DMS79 treated with DMSO at 0.1 percent for 48 hours (cell line): ENCODE measurements at regions not wholly inside any gene's neighbourhood (a gene's known extent, or its start where the extent isn't known, plus 50 kb on each side); places are given as distances from the start of the nearest gene placed in this dataset.
"Not testable (repeated sequence)": the region's sequence is repeated elsewhere in the genome, so short reads cannot be mapped to it uniquely, and the experiment has no call there.

Experiments used
- DNase-seq: peaks from one replicate; lab custom pipeline; 2025; lab: John Stamatoyannopoulos, UW

DNA sequence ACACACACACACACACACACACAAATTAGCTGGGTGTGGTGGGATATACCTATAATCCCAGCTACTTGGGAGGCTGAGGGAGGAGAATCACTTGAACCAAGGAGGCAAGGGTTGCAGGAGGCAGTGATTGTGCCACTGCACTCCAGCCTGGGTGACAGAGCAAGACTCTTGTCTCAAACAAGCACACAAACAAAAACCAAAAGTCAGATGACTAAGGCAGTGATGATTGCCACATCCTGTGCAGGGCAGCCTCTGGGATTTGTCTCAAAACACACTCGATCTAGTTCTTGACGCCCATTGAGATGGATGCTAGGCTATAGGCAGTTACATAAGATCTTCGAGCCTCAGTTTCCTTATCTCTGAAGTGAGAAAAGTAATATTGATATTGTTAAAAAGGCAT is 183.1 kb upstream of the NOTCH2NLA start:
- not testable (repeated sequence) for DNase-seq

DNA sequence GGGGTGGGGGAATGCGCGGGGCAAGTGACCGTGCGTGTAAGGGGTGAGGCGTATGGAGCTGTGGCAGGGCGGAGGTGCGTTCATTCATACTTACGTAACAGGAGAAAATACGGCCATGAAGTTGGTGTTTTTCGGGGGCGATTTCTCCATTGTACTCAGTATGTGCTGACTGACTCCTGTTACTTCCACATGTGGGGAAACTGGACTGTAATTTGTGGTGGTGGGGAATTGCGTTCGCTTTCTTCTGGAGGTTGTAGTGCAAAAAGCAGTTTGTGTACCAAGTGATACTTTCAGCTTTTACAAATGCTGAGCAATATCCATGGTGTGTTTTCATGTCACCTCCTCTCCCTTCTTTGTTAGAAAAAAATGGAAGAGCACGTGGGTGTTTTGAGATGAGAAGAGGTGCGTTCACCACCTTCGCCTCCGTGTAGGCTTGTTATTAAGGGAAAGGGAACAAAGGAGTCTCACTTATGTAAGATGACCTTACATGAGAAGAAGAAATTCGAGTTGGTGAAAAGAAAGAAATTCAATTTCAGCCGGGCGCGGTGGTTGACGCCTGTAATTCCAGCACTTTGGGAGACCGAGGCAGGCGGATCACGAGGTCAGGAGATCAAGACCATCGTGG is 181.1 kb upstream of the NOTCH2NLA start:
- DNase-seq: peak; percentile 53

DNA sequence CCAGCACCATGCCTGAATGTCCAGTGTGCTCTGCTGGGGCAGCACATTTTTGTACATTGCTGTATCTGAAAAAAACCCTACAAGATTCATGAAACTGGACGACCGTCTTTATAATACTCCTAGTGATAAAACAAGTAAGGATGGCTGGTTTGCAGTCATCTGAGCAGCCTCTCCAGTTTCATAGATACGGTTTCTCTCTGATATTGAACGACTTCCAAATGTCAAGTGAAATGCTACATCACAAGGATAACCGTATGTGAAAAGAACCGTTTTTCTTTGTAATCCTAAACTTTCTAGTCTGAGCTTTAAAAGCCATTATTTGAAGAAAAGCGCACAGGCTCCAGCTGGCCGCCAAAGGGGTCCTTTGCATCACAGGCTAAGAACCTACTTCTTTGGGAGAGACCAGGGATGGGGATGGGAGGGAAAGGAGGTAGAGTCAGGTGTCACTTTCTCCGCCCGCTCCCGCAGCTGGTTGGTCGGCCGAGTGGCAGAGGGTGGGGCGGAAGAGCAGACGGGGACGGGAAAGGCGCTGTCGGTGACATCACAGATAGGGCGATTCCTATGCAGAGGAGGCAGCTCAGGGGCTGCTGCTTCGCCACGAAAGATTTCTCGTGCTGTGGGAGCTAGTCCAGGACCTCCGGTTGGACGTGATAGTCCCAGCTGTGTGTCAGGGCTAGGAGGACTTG is 180.4 kb upstream of the NOTCH2NLA start:
- DNase-seq: peak; percentile 53

DNA sequence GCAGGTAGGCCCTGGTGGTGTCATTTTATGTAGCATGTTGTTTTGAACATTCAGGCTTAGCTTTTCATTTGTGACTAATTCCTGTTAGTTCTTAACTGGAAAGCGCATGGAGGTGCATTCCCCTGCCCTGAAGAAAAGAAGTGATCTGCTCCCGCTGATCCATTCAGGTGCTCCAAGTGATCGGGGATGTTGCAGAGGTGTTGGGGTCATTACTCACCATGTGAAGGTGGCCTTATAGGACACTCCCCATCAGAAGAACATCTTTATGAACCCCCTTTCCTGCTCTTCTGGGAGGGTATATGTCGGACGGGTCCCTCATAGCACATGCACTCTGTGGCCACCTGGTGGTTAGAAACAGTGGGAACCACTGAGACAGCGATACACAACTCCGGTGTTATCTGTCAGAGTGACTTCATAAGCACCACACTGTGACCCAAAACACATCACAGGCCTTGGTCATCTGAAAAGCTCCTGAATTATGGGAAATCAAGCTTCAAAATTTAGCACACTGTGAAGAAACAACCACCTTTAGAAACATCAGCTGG is 172.5 kb upstream of the NOTCH2NLA start:
- not testable (repeated sequence) for DNase-seq

DNA sequence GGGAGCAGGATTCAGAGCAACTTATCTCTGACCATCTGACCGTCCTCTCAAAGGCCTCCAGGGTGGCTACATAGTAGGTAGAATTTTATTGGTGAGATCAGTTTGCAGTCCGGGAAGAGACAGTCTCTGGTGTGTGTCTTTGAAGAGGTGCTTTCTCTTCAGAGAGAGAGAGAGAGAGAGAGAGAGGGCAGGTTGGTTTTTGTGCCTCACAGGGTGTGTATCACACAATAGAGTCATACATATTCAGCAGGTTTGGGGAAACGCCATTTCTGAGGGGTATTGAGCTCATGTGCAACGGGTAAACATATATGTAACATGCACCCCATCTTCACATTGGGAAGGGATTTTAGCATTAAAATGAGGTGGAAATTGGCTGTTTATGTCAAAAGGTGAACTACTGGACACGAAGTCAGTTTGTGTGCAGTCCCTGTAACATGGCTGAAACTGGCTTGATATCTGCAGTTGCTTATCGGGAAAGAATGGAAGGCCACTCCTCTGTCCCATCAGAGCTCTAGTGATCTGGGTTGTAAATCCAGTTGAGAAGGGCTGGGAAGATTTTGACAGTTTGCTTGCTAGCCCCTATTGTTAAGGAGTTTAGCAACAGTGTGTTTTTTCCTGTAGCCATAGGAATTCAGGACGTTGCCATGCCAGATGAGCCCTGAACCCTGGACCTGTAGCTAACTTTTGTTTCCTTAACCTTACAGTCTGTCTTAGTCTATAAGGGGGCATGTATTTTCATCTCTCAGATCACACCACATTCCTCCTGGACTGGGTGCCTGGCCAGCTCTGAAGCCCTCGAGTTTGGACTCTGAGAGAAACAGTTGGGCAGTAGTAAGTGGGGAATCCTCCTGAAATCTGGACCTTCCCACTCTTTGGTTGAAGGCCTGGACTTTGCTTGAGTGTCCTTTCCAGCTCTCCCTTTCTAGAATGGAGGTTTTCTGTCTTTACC is 171.6 kb upstream of the NOTCH2NLA start:
- DNase-seq: not testable (repeated sequence)

DNA sequence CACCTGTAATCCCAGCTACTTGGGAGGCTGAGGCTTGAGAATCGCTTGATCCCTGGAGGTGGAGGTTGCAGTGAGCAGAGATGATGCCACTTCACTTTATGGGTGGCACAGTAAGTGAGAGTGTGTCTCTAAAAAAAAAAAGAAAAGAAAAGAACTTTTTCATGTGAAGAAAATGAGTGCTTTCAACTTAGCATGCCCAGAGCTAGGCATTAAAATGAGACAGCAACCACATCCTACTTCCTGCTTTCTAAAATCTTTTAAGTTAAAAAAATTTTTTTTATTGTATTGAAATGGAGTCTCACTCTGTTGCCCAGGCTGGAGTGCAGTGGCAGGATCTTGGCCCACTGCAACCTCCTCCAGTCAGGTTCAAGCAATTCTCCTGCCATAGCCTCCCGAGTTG is 170.4 kb upstream of the NOTCH2NLA start:
- DNase-seq: not testable (repeated sequence)

DNA sequence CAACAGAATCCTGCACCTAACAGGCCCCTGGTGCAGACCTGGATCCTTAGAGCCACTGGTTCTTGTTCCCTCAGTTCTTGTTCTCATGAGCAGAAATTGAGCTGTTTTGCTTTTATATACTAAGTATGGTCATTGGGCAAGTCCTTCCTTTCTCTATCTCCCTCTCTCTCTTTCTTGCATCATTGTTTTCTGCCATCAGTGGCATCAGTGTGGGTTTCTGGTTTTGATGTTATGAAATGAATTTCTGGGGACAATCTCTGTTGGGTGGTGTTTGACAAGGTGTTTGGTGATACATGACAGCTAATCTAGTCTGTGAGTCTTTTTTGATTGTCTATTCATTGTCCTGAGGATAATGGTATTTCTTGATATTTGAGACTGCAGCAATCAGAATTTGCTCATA is 168.0 kb upstream of the NOTCH2NLA start:
- DNase-seq: not testable (repeated sequence)

DNA sequence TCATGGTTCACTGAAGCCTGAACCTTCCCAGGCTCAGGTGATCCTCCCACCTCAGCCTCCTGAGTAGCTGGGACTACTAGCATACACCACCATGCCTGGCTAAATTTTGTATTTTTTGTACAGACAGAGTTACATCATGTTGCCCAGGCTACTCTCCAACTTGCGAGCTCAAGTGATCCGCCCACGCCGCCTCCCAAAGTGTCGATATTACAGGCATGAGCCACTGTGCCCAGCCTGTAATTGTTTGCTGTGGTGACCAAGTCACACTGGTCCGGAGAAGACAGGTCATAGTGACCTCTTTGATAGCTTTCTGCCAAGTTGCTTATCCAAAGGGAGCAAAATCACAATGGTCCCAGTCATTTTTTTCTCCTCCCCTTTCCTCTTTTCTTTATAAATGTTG is 167.4 kb upstream of the NOTCH2NLA start:
- not testable (repeated sequence) for DNase-seq

DNA sequence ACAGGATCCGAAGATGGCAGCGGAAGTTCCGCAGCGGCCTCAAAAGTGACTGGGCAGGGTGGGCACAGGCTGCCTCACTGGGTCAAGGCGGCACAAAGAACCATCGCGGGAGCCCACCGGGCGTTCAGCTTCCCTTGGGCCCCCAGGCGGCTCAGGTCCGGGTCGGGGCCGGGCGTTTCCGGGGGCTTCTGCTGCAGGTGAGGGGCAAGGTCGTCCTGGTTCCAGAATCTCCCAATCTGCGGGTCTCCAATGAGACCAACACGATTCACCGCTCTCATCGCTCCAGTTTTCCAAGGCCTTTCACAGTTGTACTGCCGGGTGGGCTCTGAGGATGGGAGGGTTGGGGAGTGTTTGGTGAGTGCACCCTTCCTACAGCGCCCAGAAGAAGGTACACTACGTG is 165.0 kb upstream of the NOTCH2NLA start:
- not testable (repeated sequence) for DNase-seq

DNA sequence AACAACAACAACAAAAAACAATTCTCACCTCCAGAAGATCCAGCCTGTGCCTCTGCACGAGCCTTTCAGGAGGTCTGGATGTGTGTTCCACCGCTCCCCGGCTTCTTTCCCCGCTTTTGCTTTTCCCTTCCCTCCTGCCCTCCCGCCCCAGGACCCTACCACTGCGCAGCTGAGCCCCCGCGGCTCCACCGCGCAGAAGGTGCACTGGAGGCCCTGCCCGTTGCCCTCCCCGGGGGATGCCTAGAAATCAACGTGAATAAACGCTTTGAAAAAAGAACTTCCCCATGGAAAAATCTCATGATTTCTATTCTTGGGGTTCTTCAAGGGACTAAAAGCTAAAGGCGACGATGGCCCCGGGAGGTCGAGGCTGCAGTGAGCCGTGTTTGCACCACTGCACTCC is 164.3 kb upstream of the NOTCH2NLA start:
- DNase-seq: not testable (repeated sequence)

DNA sequence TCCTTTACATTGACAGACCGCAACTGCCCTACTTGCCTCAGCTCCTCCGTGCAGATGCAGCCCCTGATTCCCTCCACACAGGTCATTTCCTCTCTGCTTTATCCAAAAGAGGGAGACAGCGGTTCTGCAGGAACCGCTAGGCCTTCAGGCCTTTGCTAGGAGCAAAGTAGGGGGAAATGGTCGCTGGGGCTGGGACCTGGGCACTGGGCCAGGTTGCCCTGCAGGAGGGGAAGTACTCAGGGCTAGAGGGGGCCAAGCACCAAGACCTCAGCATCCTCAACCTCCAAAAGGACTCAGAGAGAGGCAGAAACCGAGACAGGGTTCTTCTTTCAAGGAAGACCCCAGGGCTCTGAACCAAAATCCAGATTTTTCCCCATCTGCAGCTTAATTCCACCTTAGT is 160.4 kb upstream of the NOTCH2NLA start:
- not testable (repeated sequence) for DNase-seq

DNA sequence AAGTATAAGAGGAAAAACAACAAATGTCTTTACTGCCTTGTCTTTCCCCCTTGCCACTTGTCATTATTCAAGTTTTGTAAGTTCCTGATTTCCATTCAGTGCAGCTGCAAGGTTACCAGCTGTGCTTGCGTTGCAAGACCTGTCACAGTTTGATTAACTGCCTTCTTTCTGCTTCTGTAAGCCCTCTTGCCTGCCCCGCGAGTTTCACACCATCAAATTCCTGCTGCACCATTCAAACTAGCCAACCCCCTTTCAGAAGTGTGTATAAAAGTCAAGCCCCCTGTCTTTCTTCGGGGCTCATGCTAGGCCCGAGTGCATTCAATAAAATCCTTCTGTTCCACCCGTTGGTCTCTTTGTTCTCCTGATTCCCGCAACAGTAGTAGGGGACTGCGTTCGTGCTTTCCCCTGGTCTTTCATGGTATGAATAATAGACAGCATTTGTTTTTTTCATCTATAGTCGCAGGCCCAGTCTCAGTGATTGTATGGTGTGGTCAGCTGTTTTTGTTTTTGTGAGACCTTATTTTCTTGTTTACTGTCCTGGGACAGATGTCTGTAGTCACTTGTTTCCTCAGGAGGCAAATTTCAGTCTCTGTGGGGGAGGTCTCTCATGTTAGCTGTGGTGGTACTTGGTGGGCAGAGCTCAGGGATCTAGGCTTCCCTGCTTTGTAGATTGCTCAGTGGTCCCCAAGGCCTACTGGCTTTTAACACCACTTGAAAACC is 159.1 kb upstream of the NOTCH2NLA start:
- not testable (repeated sequence) for DNase-seq

DNA sequence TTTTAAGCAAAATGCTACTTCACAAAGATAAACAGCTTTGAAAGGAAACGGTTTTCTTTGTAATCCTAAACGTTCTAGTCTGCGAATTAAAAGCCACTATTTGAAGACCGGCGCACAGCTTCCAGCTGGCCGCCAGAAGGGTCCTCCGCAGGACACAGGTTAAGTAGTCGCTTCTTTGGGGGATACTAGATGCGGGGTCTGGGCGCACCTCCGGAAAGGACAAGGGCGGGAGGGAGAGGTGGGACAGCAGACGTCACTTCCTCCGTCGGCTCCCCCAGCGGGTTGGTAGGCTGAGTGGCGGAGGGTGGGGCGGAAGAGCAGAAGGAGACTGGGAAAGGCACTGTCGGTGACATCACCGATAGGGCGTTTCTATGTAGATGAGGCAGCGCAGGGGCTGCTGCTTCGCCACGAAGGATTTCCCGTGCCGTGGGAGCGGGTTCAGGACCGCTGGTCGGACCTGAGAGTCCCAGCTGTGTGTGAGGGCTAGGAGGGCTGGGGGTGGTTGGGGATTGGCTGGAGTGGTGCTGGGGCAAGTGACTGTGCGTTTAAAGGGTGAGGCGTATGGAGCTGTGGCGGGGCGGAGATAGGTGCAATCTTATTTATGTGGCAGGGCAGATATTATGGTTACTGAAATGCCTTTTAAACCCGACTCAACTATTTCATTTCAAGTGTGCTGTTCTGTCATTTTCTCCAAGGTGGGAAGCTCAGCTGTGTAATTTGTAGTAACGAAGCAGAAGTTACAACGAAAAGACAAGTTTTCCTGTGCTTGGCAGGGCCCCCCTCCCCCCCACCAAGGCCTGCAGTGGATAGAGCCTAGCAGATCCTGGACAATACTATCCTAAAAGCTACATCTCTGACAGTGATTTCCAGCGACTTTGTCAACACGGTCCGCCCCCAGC is 158.3 kb upstream of the NOTCH2NLA start:
- peak; percentile 78 for DNase-seq

DNA sequence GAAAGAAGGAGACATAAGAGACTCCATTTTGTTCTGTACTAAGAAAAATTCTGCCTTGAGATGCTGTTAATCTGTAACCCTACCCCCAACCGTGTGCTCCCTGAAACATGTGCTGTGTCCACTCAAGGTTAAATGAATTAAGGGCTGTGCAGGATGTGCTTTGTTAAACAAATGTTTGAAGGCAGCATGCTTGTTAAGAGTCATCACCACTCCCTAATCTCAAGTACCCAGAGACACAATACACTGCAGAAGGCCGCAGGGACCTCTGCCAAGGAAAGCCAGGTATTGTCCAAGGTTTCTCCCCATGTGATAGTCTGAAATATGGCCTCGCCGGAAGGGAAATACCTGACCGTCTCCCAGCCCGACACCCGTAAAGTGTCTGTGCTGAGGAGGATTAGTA is 152.4 kb upstream of the NOTCH2NLA start:
- not testable (repeated sequence) for DNase-seq

DNA sequence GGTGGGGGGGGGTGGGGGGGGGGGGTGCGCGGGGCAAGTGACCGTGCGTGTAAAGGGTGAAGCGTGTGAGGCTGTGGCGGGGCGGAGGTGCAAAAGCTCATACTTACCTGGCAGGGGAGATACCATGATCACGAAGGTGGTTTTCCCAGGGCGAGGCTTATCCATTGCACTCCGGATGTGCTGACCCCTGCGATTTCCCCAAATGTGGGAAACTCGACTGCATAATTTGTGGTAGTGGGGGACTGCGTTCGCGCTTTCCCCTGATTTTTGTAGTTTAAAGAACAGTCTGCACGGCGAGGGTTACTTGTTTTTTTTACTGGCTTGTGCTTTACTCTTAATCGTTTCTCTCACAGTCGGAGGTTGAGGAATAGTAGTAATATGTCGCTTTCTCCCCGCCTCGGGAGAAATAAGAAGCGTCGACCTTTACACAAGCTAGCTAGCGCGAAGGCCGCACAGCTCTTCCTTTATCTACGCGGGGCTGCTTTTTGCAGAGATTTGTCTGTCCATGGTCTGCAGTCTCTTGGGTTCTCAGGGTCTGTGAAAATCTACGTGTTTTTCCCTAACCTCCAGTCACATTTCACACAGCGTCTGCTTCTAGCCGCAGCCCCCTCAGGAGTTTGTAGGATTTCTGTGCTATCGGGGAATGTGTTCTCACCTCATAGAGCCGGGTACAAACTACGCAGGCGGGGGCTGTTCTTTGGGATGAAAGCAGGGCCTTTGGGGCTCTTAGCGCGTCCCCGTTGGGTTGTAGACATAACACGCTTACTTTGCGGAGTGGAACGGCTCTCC is 148.1 kb upstream of the NOTCH2NLA start:
- peak; percentile 95 for DNase-seq

DNA sequence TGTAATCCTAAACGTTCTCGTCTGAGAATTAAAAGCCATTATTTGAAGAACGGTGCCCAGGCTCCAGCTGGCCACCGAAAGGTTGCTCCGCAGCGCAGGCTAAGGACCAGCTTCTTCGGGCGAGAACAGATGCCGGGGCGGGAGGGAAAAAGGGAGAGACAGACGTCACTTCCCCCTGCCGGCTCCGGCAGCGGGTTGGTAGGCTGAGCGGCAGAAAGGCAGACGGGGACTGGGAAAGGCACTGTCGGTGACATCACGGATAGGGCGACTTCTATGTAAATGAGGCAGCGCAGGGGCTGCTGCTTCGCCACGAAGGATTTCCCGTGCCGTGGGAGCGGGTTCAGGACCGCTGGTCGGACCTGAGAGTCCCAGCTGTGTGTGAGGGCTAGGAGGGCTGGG is 147.5 kb upstream of the NOTCH2NLA start:
- DNase-seq: peak; percentile 51

DNA sequence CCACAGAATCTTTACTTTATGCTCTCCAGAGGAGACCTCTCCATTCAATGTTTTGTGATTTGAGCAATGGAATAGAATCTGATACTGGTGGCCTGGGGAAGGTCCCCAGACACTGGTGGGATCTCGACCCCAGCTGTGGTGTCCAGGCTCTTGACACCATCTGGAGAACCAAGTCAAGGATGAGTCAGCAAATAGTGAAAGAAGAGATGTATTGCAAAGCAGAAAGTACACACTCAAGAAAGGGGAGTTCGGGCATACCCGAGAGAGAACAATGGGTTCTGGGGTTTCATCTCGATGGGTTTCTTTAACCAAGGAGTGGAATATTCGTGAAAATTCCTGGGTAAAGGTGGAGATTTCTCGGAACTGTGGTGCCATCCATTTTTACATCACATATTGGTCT is 146.3 kb upstream of the NOTCH2NLA start:
- DNase-seq: not testable (repeated sequence)

DNA sequence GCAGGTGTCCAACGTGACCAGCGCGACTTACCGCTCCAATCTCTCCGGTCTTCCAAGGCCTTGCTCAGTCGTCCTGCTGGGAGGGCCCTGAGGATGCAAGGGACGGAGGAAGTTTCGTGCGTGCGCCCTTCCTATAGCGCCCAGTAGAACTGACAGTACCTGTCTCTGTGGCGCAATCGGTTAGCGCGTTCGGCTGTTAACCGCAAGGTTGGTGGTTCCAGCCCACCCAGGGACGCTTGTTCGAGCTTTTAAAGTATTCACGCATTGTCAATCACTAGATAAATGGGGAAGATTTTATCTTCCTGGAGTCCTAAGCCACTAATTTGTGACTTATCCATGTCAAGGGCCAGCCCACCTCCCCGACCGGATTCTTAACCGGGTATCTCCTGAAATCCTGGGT is 141.1 kb upstream of the NOTCH2NLA start:
- DNase-seq: not testable (repeated sequence)

DNA sequence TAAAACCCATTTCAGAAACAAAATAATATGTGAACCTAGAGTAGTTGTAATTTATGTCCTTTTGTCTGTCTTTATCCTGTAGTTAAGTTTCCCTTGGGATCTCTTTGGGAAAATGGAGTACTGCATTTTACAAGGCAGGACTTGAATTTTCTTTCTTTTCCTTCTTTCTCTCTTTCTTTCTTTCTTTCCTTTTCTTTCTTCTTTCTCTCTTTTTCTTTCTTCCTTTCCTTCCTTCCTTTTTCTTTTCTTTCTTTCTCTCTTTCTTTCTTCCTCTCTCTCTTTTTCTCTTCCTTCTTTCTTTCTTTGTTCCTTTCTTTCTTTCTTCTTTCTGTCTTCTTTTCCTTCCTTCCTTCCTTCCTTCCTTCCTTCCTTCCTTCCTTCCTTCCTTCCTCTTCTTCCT is 126.6 kb upstream of the NOTCH2NLA start:
- not testable (repeated sequence) for DNase-seq

DNA sequence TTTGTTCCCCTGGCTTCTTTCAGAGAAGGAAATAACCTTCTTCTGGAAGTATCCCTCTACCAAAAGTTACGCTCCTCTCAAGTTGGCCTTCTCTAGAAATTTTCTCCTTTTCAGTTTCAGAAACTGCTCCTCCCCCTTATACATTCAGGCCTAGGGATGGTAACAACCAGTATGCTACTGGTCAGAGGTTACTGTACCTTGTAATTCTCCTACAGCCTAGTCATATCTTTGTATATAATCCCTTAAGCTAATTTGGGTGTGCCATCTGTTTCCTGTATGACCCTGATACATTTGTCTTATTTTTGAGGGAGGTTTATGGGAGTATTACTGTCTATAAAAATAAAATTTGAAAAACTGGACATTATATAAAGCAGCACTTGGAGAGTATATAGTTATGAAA is 98.0 kb upstream of the NOTCH2NLA start:
- DNase-seq: not testable (repeated sequence)
